Liver (tissue), 8 donors: ENCODE measurements at regions not wholly inside any gene's neighbourhood (a gene's known extent, or its start where the extent isn't known, plus 50 kb on each side); places are given as distances from the start of the nearest gene placed in this dataset.

ENCODE experiments used
- DNase-seq: peaks from one replicate; pipeline ENCODE4 v3.0.0-alpha.2; 2017; ENCODE audit warnings: low spot score
- H3K27ac ChIP-seq, 2 donors: one replicate each; pipeline ENCODE4 v1.7.0; 2013; ENCODE audit warnings: inconsistent platforms in 2 of 2, low read length in 2 of 2, control low read depth in 1 of 2, low read depth in 1 of 2, mild to moderate bottlenecking in 1 of 2
- H3K27me3 ChIP-seq, 4 donors: one replicate each; pipeline versions ENCODE4 v1.6.1 to v1.7.0; 2013; ENCODE audit warnings: low read length in 3 of 4, inconsistent platforms in 1 of 4, mild to moderate bottlenecking in 1 of 4, moderate library complexity in 1 of 4; ENCODE audit not compliant: control insufficient read depth in 4 of 4, insufficient read depth in 4 of 4
- H3K36me3 ChIP-seq, 4 donors: one replicate each; pipeline versions ENCODE4 v1.6.1 to v1.7.0; 2013; ENCODE audit warnings: low read length in 3 of 4, mild to moderate bottlenecking in 3 of 4, low read depth in 1 of 4, moderate library complexity in 1 of 4; ENCODE audit not compliant: control insufficient read depth in 4 of 4, insufficient read depth in 3 of 4
- H3K4me1 ChIP-seq, 4 donors: one replicate each; pipeline versions ENCODE4 v1.6.1 to v1.7.0; 2013; ENCODE audit warnings: low read length in 3 of 4, mild to moderate bottlenecking in 3 of 4, moderate library complexity in 1 of 4; ENCODE audit not compliant: control insufficient read depth in 4 of 4, insufficient read depth in 4 of 4
- H3K4me3 ChIP-seq, 3 donors: one replicate each; pipeline versions ENCODE4 v1.6.1 to v1.7.0; 2013; ENCODE audit warnings: low read length in 3 of 3, control low read depth in 1 of 3, low read depth in 1 of 3, mild to moderate bottlenecking in 1 of 3
- H3K9ac ChIP-seq, 2 donors: one replicate each; pipeline ENCODE4 v1.7.0; 2013; ENCODE audit warnings: low read length in 2 of 2, mild to moderate bottlenecking in 2 of 2, moderate library complexity in 2 of 2, control low read depth in 1 of 2, low read depth in 1 of 2
- H3K9me3 ChIP-seq, 4 donors: one replicate each; pipeline versions ENCODE4 v1.6.1 to v1.7.0; 2013; ENCODE audit warnings: low read length in 3 of 4; ENCODE audit not compliant: control insufficient read depth in 4 of 4
- ATF3 ChIP-seq: IDR thresholded peaks from 2 replicates; pipeline ENCODE4 v1.6.1; 2016; ENCODE audit warnings: antibody characterized with exemption
- CTCF ChIP-seq: fragments of 150-350 bp; IDR thresholded peaks from 2 replicates; pipeline ENCODE4 v1.5.1; 2017; ENCODE audit warnings: improper control_type of control experiment, low read depth, low read length; ENCODE audit not compliant: missing input control
- EGR1 ChIP-seq, 2 donors: IDR thresholded peaks; 2 replicates each; pipeline ENCODE4 v1.6.1; 2016 to 2018; ENCODE audit warnings: antibody characterized with exemption in 2 of 2, low read depth in 2 of 2
- FOXA1 ChIP-seq: IDR thresholded peaks from 2 replicates; pipeline ENCODE4 v1.6.1; 2016; ENCODE audit warnings: antibody characterized with exemption
- FOXA2 ChIP-seq: IDR thresholded peaks from 2 replicates; pipeline ENCODE4 v1.6.1; 2016; ENCODE audit warnings: antibody characterized with exemption
- GABPA ChIP-seq, 2 donors: IDR thresholded peaks in 1 of 2; conservative IDR thresholded peaks in 1 of 2; 2 replicates each; pipeline ENCODE4 v1.6.1; 2016; ENCODE audit warnings: antibody characterized with exemption in 2 of 2, mild to moderate bottlenecking in 1 of 2, moderate library complexity in 1 of 2
- HNF4A ChIP-seq, 2 donors: conservative IDR thresholded peaks; 2 replicates each; pipeline ENCODE4 v1.6.1; 2016; ENCODE audit warnings: antibody characterized with exemption in 2 of 2, mild to moderate bottlenecking in 2 of 2
- HNF4G ChIP-seq: IDR thresholded peaks from 2 replicates; pipeline ENCODE4 v1.6.1; 2016; ENCODE audit warnings: antibody characterized with exemption
- MAX ChIP-seq: IDR thresholded peaks from 2 replicates; pipeline ENCODE4 v1.6.1; 2016; ENCODE audit warnings: antibody characterized with exemption
- NR2F2 ChIP-seq: IDR thresholded peaks from 2 replicates; pipeline ENCODE4 v1.6.1; 2016; ENCODE audit warnings: antibody characterized with exemption
- RAD21 ChIP-seq, 2 donors: IDR thresholded peaks; 2 replicates each; pipeline ENCODE4 v1.6.1; 2016; ENCODE audit warnings: antibody characterized with exemption in 2 of 2, mild to moderate bottlenecking in 2 of 2
- RXRA ChIP-seq, 2 donors: IDR thresholded peaks; 2 replicates each; pipeline ENCODE4 v1.6.1; 2017 to 2018; ENCODE audit warnings: antibody characterized with exemption in 2 of 2, mild to moderate bottlenecking in 1 of 2
- SP1 ChIP-seq: IDR thresholded peaks from 2 replicates; pipeline ENCODE4 v1.6.1; 2018; ENCODE audit warnings: antibody characterized with exemption, mild to moderate bottlenecking
- TAF1 ChIP-seq: conservative IDR thresholded peaks from 2 replicates; pipeline ENCODE4 v1.6.1; 2016; ENCODE audit warnings: antibody characterized with exemption, mild to moderate bottlenecking
- WGBS: extraction: QIAGEN DNeasy Blood & Tissue Kit; methylation state at CpG from one replicate; pipeline ENCODE4 v1.1.7; 2013; 5-methylcytosine and 5-hydroxymethylcytosine counted together
- TF ChIP-seq, protein P1 (sequence below): IDR thresholded peaks from 2 replicates; pipeline ENCODE4 v1.6.1; 2016; ENCODE audit warnings: antibody characterized with exemption
- TF ChIP-seq, protein P2 (sequence below): IDR thresholded peaks from 2 replicates; pipeline ENCODE4 v1.6.1; 2016; ENCODE audit warnings: antibody characterized with exemption, mild to moderate bottlenecking
- donor health status: healthy.
- donor health status: healthy.
- donor health status: healthy.
- donor health status: healthy.
- donor health status: healthy.

- 93% methylated on average over 3 of the region's 3 CpGs for WGBS
- H3K9me3 ChIP-seq = no peaks in the 10 kb centered on the region
- no peak overlapping the region for H3K27ac ChIP-seq
- no peaks in the 10 kb centered on the region for H3K27me3 ChIP-seq
- DNase-seq = no peak
- no peaks in the 10 kb centered on the region for H3K4me1 ChIP-seq
- TF ChIP-seq SP1 (no peak), ATF3 (no peak), FOXA1 (no peak), GABPA (IDR thresholded peaks at IDR 0.05 in 1 of 2, conservative IDR thresholded peaks at IDR 0.05 in 1 of 2) (no peak), NR2F2 (no peak), HNF4G (no peak), FOXA2 (no peak), RAD21 (IDR thresholded peaks at IDR 0.05) (no peak), HNF4A (conservative IDR thresholded peaks at IDR 0.05) (no peak), CTCF (no peak), MAX (no peak), RXRA (IDR thresholded peaks at IDR 0.05) (no peak), EGR1 (IDR thresholded peaks at IDR 0.05; ENCODE audit: low read depth in 2 of 2) (no peak), TAF1 (no peak)
- TF ChIP-seq, protein P1, sequence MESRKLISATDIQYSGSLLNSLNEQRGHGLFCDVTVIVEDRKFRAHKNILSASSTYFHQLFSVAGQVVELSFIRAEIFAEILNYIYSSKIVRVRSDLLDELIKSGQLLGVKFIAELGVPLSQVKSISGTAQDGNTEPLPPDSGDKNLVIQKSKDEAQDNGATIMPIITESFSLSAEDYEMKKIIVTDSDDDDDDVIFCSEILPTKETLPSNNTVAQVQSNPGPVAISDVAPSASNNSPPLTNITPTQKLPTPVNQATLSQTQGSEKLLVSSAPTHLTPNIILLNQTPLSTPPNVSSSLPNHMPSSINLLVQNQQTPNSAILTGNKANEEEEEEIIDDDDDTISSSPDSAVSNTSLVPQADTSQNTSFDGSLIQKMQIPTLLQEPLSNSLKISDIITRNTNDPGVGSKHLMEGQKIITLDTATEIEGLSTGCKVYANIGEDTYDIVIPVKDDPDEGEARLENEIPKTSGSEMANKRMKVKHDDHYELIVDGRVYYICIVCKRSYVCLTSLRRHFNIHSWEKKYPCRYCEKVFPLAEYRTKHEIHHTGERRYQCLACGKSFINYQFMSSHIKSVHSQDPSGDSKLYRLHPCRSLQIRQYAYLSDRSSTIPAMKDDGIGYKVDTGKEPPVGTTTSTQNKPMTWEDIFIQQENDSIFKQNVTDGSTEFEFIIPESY = no peak
- TF ChIP-seq, protein P2, sequence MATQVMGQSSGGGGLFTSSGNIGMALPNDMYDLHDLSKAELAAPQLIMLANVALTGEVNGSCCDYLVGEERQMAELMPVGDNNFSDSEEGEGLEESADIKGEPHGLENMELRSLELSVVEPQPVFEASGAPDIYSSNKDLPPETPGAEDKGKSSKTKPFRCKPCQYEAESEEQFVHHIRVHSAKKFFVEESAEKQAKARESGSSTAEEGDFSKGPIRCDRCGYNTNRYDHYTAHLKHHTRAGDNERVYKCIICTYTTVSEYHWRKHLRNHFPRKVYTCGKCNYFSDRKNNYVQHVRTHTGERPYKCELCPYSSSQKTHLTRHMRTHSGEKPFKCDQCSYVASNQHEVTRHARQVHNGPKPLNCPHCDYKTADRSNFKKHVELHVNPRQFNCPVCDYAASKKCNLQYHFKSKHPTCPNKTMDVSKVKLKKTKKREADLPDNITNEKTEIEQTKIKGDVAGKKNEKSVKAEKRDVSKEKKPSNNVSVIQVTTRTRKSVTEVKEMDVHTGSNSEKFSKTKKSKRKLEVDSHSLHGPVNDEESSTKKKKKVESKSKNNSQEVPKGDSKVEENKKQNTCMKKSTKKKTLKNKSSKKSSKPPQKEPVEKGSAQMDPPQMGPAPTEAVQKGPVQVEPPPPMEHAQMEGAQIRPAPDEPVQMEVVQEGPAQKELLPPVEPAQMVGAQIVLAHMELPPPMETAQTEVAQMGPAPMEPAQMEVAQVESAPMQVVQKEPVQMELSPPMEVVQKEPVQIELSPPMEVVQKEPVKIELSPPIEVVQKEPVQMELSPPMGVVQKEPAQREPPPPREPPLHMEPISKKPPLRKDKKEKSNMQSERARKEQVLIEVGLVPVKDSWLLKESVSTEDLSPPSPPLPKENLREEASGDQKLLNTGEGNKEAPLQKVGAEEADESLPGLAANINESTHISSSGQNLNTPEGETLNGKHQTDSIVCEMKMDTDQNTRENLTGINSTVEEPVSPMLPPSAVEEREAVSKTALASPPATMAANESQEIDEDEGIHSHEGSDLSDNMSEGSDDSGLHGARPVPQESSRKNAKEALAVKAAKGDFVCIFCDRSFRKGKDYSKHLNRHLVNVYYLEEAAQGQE = no peak
- H3K4me3 ChIP-seq = no peak overlapping the region
- H3K36me3 ChIP-seq = no peaks in the 10 kb centered on the region
- H3K9ac ChIP-seq = no peak overlapping the region
Measured at GRCh38 chr7:106767078-106767477, 98.0 kb upstream of the PIK3CG start.
